GM12878 (cell line): ENCODE measurements at regions not wholly inside any gene's neighbourhood (a gene's known extent, or its start where the extent isn't known, plus 50 kb on each side); places are given as distances from the start of the nearest gene placed in this dataset.

ENCODE experiments used
- ATAC-seq: fragments of 200-7000 bp; cut with Tn5 transposase; 3 replicates; pipeline ENCODE4 v1.9.1; 2020; ENCODE audit warnings: mild to moderate bottlenecking, moderate library complexity
- BruUV-seq: library from RNA; stranded (reverse); fragments of 400-500 nt; replicated peaks from 2 replicates; lab custom pipeline; 2021; lab: Mats Ljungman, UMichigan
- CTCF ChIA-PET: fragments of 300-600 bp; sonication (Branson Sonifier 250); formaldehyde crosslinking; extraction: SDS; loops from one replicate; lab custom pipeline; 2021; ENCODE audit warnings: inconsistent platforms; lab: Yijun Ruan, JAX
- POLR2A ChIA-PET: fragments of 350-600 bp; formaldehyde crosslinking; extraction: SDS; loops from one replicate; lab custom pipeline; 2021; ENCODE audit warnings: inconsistent platforms; lab: Charles Lee
- RAD21 ChIA-PET: fragments of 300-600 bp; sonication (Branson Sonifier 250); formaldehyde crosslinking; loops from one replicate; lab custom pipeline; 2023; ENCODE audit warnings: antibody characterized with exemption; ENCODE audit not compliant: unreplicated experiment; lab: Charles Lee
- SMC1A ChIA-PET: fragments of 300-600 bp; sonication (Branson Sonifier 250); formaldehyde crosslinking; loops from one replicate; lab custom pipeline; 2023; ENCODE audit not compliant: unreplicated experiment, uncharacterized antibody; lab: Charles Lee
- DNase-seq: peaks from one replicate; pipeline ENCODE4 v3.0.0-alpha.2; 2011; ENCODE audit warnings: low read depth, low spot score
- FAIRE-seq: peaks from 3 replicates; lab custom pipeline; 2011; peaks lifted over from hg19 to GRCh38; lab: Jason Lieb, UNC
- H2AFZ ChIP-seq: 2 replicates; pipeline ENCODE4 v1.6.0; 2011; ENCODE audit warnings: low read depth, low read length, control low read depth; ENCODE audit not compliant: control insufficient read depth
- H3K27ac ChIP-seq: 2 replicates; pipeline ENCODE4 v1.5.1; 2011; ENCODE audit warnings: control low read depth; ENCODE audit not compliant: control insufficient read depth, insufficient read depth
- H3K27me3 ChIP-seq, 2 experiments: replicated peaks in 1 of 2; 2 replicates each; pipeline versions ENCODE4 v1.6.0 to v1.6.1; 2011; ENCODE audit warnings: low read length in 1 of 2; ENCODE audit not compliant: control insufficient read depth in 2 of 2, insufficient read depth in 2 of 2
- H3K36me3 ChIP-seq, 2 experiments: 2 replicates each; pipeline ENCODE4 v1.5.1; 2011; ENCODE audit warnings: low read length in 1 of 2; ENCODE audit not compliant: control insufficient read depth in 2 of 2, insufficient read depth in 2 of 2
- H3K4me1 ChIP-seq: 2 replicates; pipeline ENCODE4 v1.6.1; 2011; ENCODE audit warnings: mild to moderate bottlenecking, low read length, moderate library complexity, mixed read lengths; ENCODE audit not compliant: control insufficient read depth, insufficient read depth
- H3K4me2 ChIP-seq: 2 replicates; pipeline ENCODE4 v1.6.0; 2011; ENCODE audit warnings: control low read depth; ENCODE audit not compliant: control insufficient read depth, insufficient read depth
- H3K4me3 ChIP-seq: fragments of 200-600 bp; sonication (generic); 2 replicates; pipeline ENCODE4 v1.5.1; 2016
- H3K79me2 ChIP-seq: 2 replicates; pipeline ENCODE4 v1.6.0; 2011; ENCODE audit warnings: low read length; ENCODE audit not compliant: control insufficient read depth, insufficient read depth
- H3K9ac ChIP-seq: 2 replicates; pipeline ENCODE4 v1.8.0; 2011; ENCODE audit warnings: low read length, control low read depth, mixed read lengths; ENCODE audit not compliant: control insufficient read depth, insufficient read depth
- H3K9me3 ChIP-seq: replicated peaks from 3 replicates; pipeline ENCODE4 v1.5.1; 2011; ENCODE audit warnings: mild to moderate bottlenecking, low read length; ENCODE audit not compliant: control insufficient read depth, insufficient read depth
- H4K20me1 ChIP-seq: 2 replicates; pipeline ENCODE4 v1.6.0; 2011; ENCODE audit not compliant: control insufficient read depth, insufficient read depth
- ATF2 ChIP-seq: IDR thresholded peaks from 2 replicates; pipeline ENCODE4 v1.6.1; 2012; ENCODE audit warnings: low read length, inconsistent platforms
- BHLHE40 ChIP-seq, 2 experiments: fragments of 450-650 bp in 1 of 2; IDR thresholded peaks; 2 replicates each; pipeline ENCODE4 v1.6.1; 2011 to 2017; ENCODE audit warnings: low read depth in 2 of 2, borderline replicate concordance in 1 of 2, improper control_type of control experiment in 1 of 2, low read length in 1 of 2, mild to moderate bottlenecking in 1 of 2
- CHD1 ChIP-seq: IDR thresholded peaks from 2 replicates; pipeline ENCODE4 v1.6.1; 2012; ENCODE audit warnings: low read depth, low read length, improper control_type of control experiment
- E4F1 ChIP-seq: fragments of 450-650 bp; IDR thresholded peaks from 2 replicates; pipeline ENCODE4 v1.6.1; 2018; ENCODE audit warnings: borderline replicate concordance, mild to moderate bottlenecking; ENCODE audit not compliant: partially characterized antibody
- EED ChIP-seq: sonication (generic); IDR thresholded peaks from 2 replicates; pipeline ENCODE4 v1.6.1; 2016; ENCODE audit warnings: antibody characterized with exemption, low read depth
- FOXK2 ChIP-seq: fragments of 450-650 bp; IDR thresholded peaks from 2 replicates; pipeline ENCODE4 v1.6.1; 2017; ENCODE audit warnings: mild to moderate bottlenecking, moderate library complexity
- JUNB ChIP-seq: IDR thresholded peaks from 2 replicates; pipeline ENCODE4 v1.6.1; 2016; ENCODE audit warnings: antibody characterized with exemption, mild to moderate bottlenecking
- MXI1 ChIP-seq: fragments of 150-350 bp; IDR thresholded peaks from 2 replicates; pipeline ENCODE4 v1.6.1; 2011; ENCODE audit warnings: low read depth, mild to moderate bottlenecking, inconsistent platforms, low read length, improper control_type of control experiment
- NR2C1 ChIP-seq: fragments of 450-650 bp; IDR thresholded peaks from 2 replicates; pipeline ENCODE4 v1.6.1; 2017; ENCODE audit warnings: antibody characterized with exemption, mild to moderate bottlenecking, moderate library complexity
- RAD21 ChIP-seq: IDR thresholded peaks from 2 replicates; pipeline ENCODE4 v1.6.1; 2011; ENCODE audit warnings: mild to moderate bottlenecking, low read depth, low read length, moderate library complexity; ENCODE audit not compliant: insufficient read depth
- RBBP5 ChIP-seq: fragments of 200-600 bp; sonication (generic); conservative IDR thresholded peaks from 2 replicates; pipeline ENCODE4 v1.6.1; 2016
- SMARCA5 ChIP-seq: fragments of 450-650 bp; IDR thresholded peaks from 2 replicates; pipeline ENCODE4 v1.6.1; 2017; ENCODE audit warnings: mild to moderate bottlenecking
- USF2 ChIP-seq: IDR thresholded peaks from 2 replicates; pipeline ENCODE4 v1.6.1; 2011; ENCODE audit warnings: low read depth, low read length, improper control_type of control experiment, borderline replicate concordance
- ZNF384 ChIP-seq: IDR thresholded peaks from 2 replicates; pipeline ENCODE4 v1.6.1; 2012; ENCODE audit warnings: low read depth, mild to moderate bottlenecking, low read length, improper control_type of control experiment, borderline replicate concordance
- ZSCAN29 ChIP-seq: fragments of 450-650 bp; IDR thresholded peaks from 2 replicates; pipeline ENCODE4 v1.6.1; 2017; ENCODE audit warnings: mild to moderate bottlenecking, moderate library complexity
- WGBS: methylation state at CpG from one replicate; pipeline ENCODE4 v1.1.6; 2016; ENCODE audit warnings: low lambda C conversion rate; ENCODE audit not compliant: insufficient replicate concordance, insufficient coverage; ENCODE audit errors: missing lambda C conversion rate; 5-methylcytosine and 5-hydroxymethylcytosine counted together
- in situ Hi-C: fragments of 300-500 bp; cut with MboI; formaldehyde crosslinking; loops from 9 replicates; pipeline ENCODE4 v1.14.3; 2018; ENCODE audit warnings: mixed read lengths
- intact Hi-C: fragments of 100-400 bp; cut with micrococcal nuclease; formaldehyde crosslinking; loops from one replicate; pipeline ENCODE4 v1.14.2; 2022; ENCODE audit not compliant: unreplicated experiment

GRCh38 chr4:138954428-138954827 lies 61.2 kb upstream of the NOCT start:
- ChIA-PET SMC1A (no interaction called here), RAD21 (no interaction called here), POLR2A (no interaction called here), CTCF (interaction anchor here (1.0 to 1.4 kb wide), 3 partner anchors 12 to 16 kb away, joined by 3 to 5 read pairs (median 4); no protein-coding TSS in a partner anchor)
- H4K20me1 ChIP-seq, result no peaks in the 10 kb centered on the region
- 88% methylated on average over 2 of the region's 2 CpGs for WGBS
- intact Hi-C loops, result no loop called here
- H3K4me2 ChIP-seq, result no peak overlapping the region
- H3K4me1 ChIP-seq, result no peaks in the 10 kb centered on the region
- TF ChIP-seq USF2 (no peak), JUNB (no peak), RAD21 (no peak), RBBP5 (no peak)
- BruUV-seq, result no TSS peak
- no peaks in the 10 kb centered on the region for H3K9me3 ChIP-seq
- ATAC-seq (no peak), FAIRE-seq (no peak), DNase-seq (no peak)
- in situ Hi-C loops, result no loop called here
- H3K36me3 ChIP-seq, result no peaks in the 10 kb centered on the region
- H2AFZ ChIP-seq, result no peak overlapping the region
- no peak overlapping the region for H3K4me3 ChIP-seq
- no peaks in the 10 kb centered on the region; a peak in 1 of 4 replicates for H3K27me3 ChIP-seq
- no peak overlapping the region for H3K9ac ChIP-seq
- no peaks in the 10 kb centered on the region for H3K79me2 ChIP-seq
- H3K27ac ChIP-seq, result no peak overlapping the region

- POLR2A ChIA-PET, result no interaction called here
- BruUV-seq, result no TSS peak
- no peak overlapping the region for H3K4me2 ChIP-seq
- H4K20me1 ChIP-seq, result no peaks in the 10 kb centered on the region
- intact Hi-C loops (no loop called here), in situ Hi-C loops (no loop called here)
- CTCF ChIA-PET, result interaction anchor here (1.0 to 1.4 kb wide), 3 partner anchors 11 to 16 kb away, joined by 3 to 5 read pairs (median 4); no protein-coding TSS in a partner anchor
- H3K79me2 ChIP-seq, result no peaks in the 10 kb centered on the region
- WGBS, result 50% methylated on average over 2 of the region's 2 CpGs
- H3K9ac ChIP-seq, result no peak overlapping the region
- H3K9me3 ChIP-seq, result no peaks in the 10 kb centered on the region
- no peak for FAIRE-seq
- no peak for ATAC-seq
- no peak overlapping the region for H3K27ac ChIP-seq
- H3K4me3 ChIP-seq, result no peak overlapping the region
- H3K36me3 ChIP-seq, result no peaks in the 10 kb centered on the region
- no peak for DNase-seq
- SMC1A ChIA-PET, result no interaction called here
- no peak overlapping the region for H2AFZ ChIP-seq
- RAD21 ChIA-PET, result no interaction called here
- H3K27me3 ChIP-seq, result no peaks in the 10 kb centered on the region; a peak in 1 of 4 replicates
- H3K4me1 ChIP-seq, result no peaks in the 10 kb centered on the region
- no peak for TF ChIP-seq EED
- TF ChIP-seq ATF2, result no peak
- TF ChIP-seq ZSCAN29, result no peak
- no peak for TF ChIP-seq SMARCA5
- no peak for TF ChIP-seq MXI1
- no peak for TF ChIP-seq E4F1
- no peak for TF ChIP-seq BHLHE40 (IDR thresholded peaks at IDR 0.05; ENCODE audit: borderline replicate concordance in 1 of 2, low read depth in 2 of 2, low read length in 1 of 2)
- no peak for TF ChIP-seq FOXK2
- no peak for TF ChIP-seq NR2C1
- no peak for TF ChIP-seq CHD1
- no peak for TF ChIP-seq ZNF384
Measured at GRCh38 chr4:138953961-138954371, 61.6 kb upstream of the NOCT start.
